ENCODE measurements at regions not wholly inside any gene's neighbourhood (a gene's known extent, or its start where the extent isn't known, plus 50 kb on each side); places are given as distances from the start of the nearest gene placed in this dataset.

GRCh38 chr1:177354247-177354646 is 183.5 kb downstream of the BRINP2 start:
- H2AFZ ChIP-seq (ENCODE audit: low read depth, low read length), result no peak overlapping the region

GRCh38 chr1:177351361-177352108 is 180.8 kb downstream of the BRINP2 start:
- Histone ChIP-seq H3K9me2 (ENCODE audit: insufficient read depth, low read length) (no peaks in the 10 kb centered on the region), H3K4me3 (ENCODE audit: low read length) (no peak overlapping the region), H4K20me1 (ENCODE audit: insufficient read depth) (no peaks in the 10 kb centered on the region), H3K4me2 (ENCODE audit: low read length) (no peak overlapping the region), H3K79me2 (replicated peaks; ENCODE audit: insufficient read depth, low read length) (no peaks in the 10 kb centered on the region), H2AFZ (ENCODE audit: low read depth, low read length) (no peak overlapping the region), H3K9ac (ENCODE audit: low read length) (no peak overlapping the region), H3K36me3 (ENCODE audit: insufficient read depth, low read length) (no peaks in the 10 kb centered on the region), H3K9me3 (ENCODE audit: low read length) (no peaks in the 10 kb centered on the region), H3F3A (ENCODE audit: insufficient read depth, low read length, poor library complexity, severe bottlenecking) (no peaks in the 10 kb centered on the region), H3K27ac (ENCODE audit: low read length) (no peak overlapping the region), H3K27me3 (ENCODE audit: insufficient read depth, low read depth, low read length) (no peaks in the 10 kb centered on the region)
- no peak for TF ChIP-seq POLR2AphosphoS5 (IDR thresholded peaks at IDR 0.05)
- no peak for TF ChIP-seq TAF1 (IDR thresholded peaks at IDR 0.05; ENCODE audit: low read depth)
- TF ChIP-seq SMC3 (conservative IDR thresholded peaks at IDR 0.05; ENCODE audit: poor library complexity), result no peak
- no peak for TF ChIP-seq EP300 (conservative IDR thresholded peaks at IDR 0.05; ENCODE audit: poor library complexity, severe bottlenecking)
- TF ChIP-seq REST (IDR thresholded peaks at IDR 0.05; ENCODE audit: borderline replicate concordance), result no peak
- no peak for TF ChIP-seq EZH2 (IDR thresholded peaks at IDR 0.05; ENCODE audit: borderline replicate concordance, insufficient read depth, low read length, poor library complexity, severe bottlenecking)
- no peak for TF ChIP-seq RAD21 (conservative IDR thresholded peaks at IDR 0.05)

More at GRCh38 chr1:177354247-177354646, 183.5 kb downstream of the BRINP2 start:
- no peak overlapping the region for H3K9ac ChIP-seq (ENCODE audit: low read length)
- H3K4me2 ChIP-seq (ENCODE audit: low read length), result no peak overlapping the region
- no peak overlapping the region for H3K4me3 ChIP-seq (ENCODE audit: low read length)
- no peaks in the 10 kb centered on the region for H3F3A ChIP-seq (ENCODE audit: insufficient read depth, low read length, poor library complexity, severe bottlenecking)
- H3K36me3 ChIP-seq (ENCODE audit: insufficient read depth, low read length), result no peaks in the 10 kb centered on the region
- H3K27me3 ChIP-seq (ENCODE audit: insufficient read depth, low read depth, low read length), result no peaks in the 10 kb centered on the region
- no peaks in the 10 kb centered on the region for H3K79me2 ChIP-seq (replicated peaks; ENCODE audit: insufficient read depth, low read length)
- H3K9me2 ChIP-seq (ENCODE audit: insufficient read depth, low read length), result no peaks in the 10 kb centered on the region
- H3K9me3 ChIP-seq (ENCODE audit: low read length), result no peaks in the 10 kb centered on the region
- H4K20me1 ChIP-seq (ENCODE audit: insufficient read depth), result no peaks in the 10 kb centered on the region
- no peak for TF ChIP-seq POLR2AphosphoS5 (IDR thresholded peaks at IDR 0.05)
- no peak for TF ChIP-seq EP300 (conservative IDR thresholded peaks at IDR 0.05; ENCODE audit: poor library complexity, severe bottlenecking)
- no peak for TF ChIP-seq REST (IDR thresholded peaks at IDR 0.05; ENCODE audit: borderline replicate concordance)
- TF ChIP-seq RAD21 (conservative IDR thresholded peaks at IDR 0.05), result no peak
- no peak for TF ChIP-seq EZH2 (IDR thresholded peaks at IDR 0.05; ENCODE audit: borderline replicate concordance, insufficient read depth, low read length, poor library complexity, severe bottlenecking)
- no peak for TF ChIP-seq SMC3 (conservative IDR thresholded peaks at IDR 0.05; ENCODE audit: poor library complexity)
- no peak for TF ChIP-seq TAF1 (IDR thresholded peaks at IDR 0.05; ENCODE audit: low read depth)
- TF ChIP-seq, protein P1, sequence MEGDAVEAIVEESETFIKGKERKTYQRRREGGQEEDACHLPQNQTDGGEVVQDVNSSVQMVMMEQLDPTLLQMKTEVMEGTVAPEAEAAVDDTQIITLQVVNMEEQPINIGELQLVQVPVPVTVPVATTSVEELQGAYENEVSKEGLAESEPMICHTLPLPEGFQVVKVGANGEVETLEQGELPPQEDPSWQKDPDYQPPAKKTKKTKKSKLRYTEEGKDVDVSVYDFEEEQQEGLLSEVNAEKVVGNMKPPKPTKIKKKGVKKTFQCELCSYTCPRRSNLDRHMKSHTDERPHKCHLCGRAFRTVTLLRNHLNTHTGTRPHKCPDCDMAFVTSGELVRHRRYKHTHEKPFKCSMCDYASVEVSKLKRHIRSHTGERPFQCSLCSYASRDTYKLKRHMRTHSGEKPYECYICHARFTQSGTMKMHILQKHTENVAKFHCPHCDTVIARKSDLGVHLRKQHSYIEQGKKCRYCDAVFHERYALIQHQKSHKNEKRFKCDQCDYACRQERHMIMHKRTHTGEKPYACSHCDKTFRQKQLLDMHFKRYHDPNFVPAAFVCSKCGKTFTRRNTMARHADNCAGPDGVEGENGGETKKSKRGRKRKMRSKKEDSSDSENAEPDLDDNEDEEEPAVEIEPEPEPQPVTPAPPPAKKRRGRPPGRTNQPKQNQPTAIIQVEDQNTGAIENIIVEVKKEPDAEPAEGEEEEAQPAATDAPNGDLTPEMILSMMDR (IDR thresholded peaks at IDR 0.05; ENCODE audit: poor library complexity, severe bottlenecking), result no peak
- no peak for TF ChIP-seq MXI1 (conservative IDR thresholded peaks at IDR 0.05; ENCODE audit: poor library complexity, severe bottlenecking)
- H3K27ac ChIP-seq (ENCODE audit: low read length), result no peak overlapping the region
